Bronchial epithelial cell (primary cell): ENCODE measurements at regions not wholly inside any gene's neighbourhood (a gene's known extent, or its start where the extent isn't known, plus 50 kb on each side); places are given as distances from the start of the nearest gene placed in this dataset.
A peak's percentile ranks its signal among the peaks of the same experiment; 100 is the strongest.

Experiments used
- DNase-seq: peaks from one replicate; pipeline ENCODE4 v3.0.0-alpha.2; 2010; ENCODE audit warnings: low read depth
- FAIRE-seq: peaks from 2 replicates; lab custom pipeline; 2011; peaks lifted over from hg19 to GRCh38; lab: Jason Lieb, UNC
- H3K27me3 ChIP-seq: 2 replicates; pipeline ENCODE4 v1.5.1; 2011; ENCODE audit warnings: low read length; ENCODE audit not compliant: control insufficient read depth, insufficient read depth
- H3K36me3 ChIP-seq: 2 replicates; pipeline ENCODE4 v1.5.1; 2011; ENCODE audit warnings: low read length; ENCODE audit not compliant: control insufficient read depth, insufficient read depth
- H3K4me3 ChIP-seq: 2 replicates; pipeline ENCODE4 v1.5.1; 2011; ENCODE audit warnings: mild to moderate bottlenecking, low read depth, low read length, control low read depth
- TF ChIP-seq, protein P1 (sequence below): IDR thresholded peaks from 2 replicates; pipeline ENCODE4 v1.5.1; 2011; ENCODE audit warnings: mild to moderate bottlenecking, moderate library complexity, low read length, control low read depth, inconsistent platforms; ENCODE audit not compliant: insufficient read depth, severe bottlenecking

DNA sequence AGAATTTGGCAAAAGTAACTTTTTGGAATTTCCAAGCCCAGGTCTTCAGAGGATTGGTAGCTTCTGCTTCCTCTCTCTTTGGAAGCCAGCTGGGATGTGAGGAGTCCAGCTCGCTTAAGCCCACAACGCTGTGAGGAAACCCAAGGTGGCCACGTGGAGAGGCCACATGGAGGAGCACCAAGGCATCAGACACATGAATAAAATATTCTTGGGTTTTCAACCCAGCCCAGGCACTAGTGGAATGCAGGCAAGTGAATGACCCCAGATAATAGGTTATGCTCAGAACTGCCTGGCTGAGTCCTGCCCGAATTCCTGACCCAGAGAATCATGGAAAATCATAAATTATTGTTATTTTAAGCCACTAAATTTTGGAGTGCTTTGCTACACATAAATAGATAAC lies 119.7 kb upstream of the PARP11 start:
- no peak for FAIRE-seq
- Histone ChIP-seq H3K36me3 (no peaks in the 10 kb centered on the region), H3K27me3 (peaks cover 4% of the 10 kb centered on the region), H3K4me3 (no peak overlapping the region)
- TF ChIP-seq, protein P1, sequence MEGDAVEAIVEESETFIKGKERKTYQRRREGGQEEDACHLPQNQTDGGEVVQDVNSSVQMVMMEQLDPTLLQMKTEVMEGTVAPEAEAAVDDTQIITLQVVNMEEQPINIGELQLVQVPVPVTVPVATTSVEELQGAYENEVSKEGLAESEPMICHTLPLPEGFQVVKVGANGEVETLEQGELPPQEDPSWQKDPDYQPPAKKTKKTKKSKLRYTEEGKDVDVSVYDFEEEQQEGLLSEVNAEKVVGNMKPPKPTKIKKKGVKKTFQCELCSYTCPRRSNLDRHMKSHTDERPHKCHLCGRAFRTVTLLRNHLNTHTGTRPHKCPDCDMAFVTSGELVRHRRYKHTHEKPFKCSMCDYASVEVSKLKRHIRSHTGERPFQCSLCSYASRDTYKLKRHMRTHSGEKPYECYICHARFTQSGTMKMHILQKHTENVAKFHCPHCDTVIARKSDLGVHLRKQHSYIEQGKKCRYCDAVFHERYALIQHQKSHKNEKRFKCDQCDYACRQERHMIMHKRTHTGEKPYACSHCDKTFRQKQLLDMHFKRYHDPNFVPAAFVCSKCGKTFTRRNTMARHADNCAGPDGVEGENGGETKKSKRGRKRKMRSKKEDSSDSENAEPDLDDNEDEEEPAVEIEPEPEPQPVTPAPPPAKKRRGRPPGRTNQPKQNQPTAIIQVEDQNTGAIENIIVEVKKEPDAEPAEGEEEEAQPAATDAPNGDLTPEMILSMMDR, result no peak
- DNase-seq, result no peak

DNA sequence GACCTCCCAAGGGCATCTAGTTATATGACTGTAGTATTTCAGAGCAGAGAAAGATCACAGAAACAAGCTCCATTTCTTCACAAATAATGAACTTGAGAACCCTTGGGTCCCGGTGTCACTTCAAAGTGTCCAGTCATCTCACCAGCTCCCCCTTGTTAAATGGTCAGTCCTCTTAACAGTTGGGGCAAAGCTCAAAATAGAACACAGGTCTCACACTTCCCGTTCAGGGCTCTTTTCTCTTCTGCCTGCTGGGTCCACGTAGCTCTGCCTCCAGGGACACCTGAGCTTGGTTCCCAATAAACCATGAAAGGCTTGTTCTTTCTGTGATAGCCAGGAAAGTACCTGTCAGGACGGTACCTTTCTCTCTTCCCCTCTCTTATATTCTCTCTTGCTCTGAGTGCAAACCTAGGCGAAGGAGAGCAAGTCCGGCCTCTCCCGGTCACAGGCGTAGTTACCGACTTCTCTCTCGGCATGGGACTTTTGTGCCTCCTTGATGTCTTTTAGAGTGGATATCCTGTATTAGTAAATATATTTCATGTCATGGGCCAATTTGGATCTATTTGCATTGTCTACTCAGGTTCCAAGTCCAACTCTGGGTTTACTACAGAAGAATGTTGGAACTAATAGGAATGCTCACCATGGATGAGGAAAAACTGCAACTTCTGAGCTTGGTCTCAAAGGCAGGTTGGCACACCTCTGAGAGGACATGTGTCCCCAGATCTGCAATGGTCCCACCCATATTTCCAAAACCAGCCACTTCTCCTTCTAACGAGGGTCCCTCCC lies 118.8 kb upstream of the PARP11 start:
- peaks cover 4% of the 10 kb centered on the region for H3K27me3 ChIP-seq
- DNase-seq, result no peak
- TF ChIP-seq, protein P1, result no peak
- H3K4me3 ChIP-seq, result no peak overlapping the region
- no peak for FAIRE-seq
- H3K36me3 ChIP-seq, result no peaks in the 10 kb centered on the region

DNA sequence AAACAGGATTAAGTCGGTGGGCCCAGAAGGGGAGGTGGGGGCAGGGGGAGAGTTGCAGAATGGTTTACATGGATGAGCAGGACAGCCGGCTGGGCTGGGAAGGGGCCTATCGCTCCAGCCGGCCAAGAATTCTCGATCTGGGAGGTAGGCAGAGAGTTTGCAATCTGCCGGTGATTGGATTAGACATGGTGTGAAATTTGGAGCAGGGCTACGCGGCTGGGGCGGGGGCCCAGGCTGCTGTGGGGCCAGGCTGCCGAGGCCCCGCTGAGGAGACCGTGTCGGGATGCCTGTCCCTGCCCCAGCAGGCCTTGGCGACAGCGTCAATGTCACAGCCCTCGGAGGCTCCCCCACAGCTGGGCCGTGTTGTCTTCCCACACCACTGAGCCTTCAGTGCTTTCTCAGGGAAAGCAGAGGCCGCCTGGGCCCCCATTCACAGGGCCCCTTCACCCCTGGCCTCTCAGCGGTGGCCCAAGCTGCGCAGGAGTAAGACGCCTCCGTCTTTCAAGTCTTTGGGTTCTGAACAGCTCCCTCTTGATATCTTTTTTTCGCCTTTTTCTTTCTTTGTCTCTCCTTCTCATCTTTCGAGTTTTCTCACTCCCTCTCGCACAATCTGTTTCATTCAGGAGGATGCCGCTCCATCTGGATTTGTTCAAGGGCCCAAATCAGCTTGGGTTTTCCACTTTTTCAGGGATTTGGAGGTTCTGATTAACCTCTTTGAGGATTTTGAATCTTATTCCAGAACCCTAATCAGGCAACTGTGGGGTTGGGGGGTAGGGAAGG lies 117.5 kb upstream of the PARP11 start:
- DNase-seq (no peak), FAIRE-seq (no peak)
- TF ChIP-seq, protein P1, result no peak
- peaks cover 4% of the 10 kb centered on the region for H3K27me3 ChIP-seq
- no peak overlapping the region for H3K4me3 ChIP-seq
- H3K36me3 ChIP-seq, result no peaks in the 10 kb centered on the region

DNA sequence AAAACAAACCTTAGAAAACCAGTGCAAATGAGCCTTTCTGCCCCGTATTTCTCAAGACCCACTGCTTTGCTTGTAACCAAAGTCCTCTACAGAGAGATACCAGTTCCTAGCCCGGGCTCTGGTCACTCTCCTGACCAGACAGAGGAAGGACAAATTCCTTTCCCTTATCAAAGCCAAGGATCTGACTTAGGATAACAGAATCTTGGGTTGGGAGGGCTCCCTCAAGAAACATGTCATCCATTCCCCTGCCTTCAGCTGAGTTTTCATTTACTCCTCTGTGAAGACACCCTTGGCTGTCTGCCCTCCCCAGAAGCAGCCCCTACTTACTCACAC lies 116.0 kb upstream of the PARP11 start:
- TF ChIP-seq, protein P1, result no peak
- no peak for FAIRE-seq
- H3K36me3 ChIP-seq, result no peaks in the 10 kb centered on the region
- DNase-seq, result no peak
- H3K4me3 ChIP-seq, result no peak overlapping the region
- peaks cover 4% of the 10 kb centered on the region for H3K27me3 ChIP-seq

DNA sequence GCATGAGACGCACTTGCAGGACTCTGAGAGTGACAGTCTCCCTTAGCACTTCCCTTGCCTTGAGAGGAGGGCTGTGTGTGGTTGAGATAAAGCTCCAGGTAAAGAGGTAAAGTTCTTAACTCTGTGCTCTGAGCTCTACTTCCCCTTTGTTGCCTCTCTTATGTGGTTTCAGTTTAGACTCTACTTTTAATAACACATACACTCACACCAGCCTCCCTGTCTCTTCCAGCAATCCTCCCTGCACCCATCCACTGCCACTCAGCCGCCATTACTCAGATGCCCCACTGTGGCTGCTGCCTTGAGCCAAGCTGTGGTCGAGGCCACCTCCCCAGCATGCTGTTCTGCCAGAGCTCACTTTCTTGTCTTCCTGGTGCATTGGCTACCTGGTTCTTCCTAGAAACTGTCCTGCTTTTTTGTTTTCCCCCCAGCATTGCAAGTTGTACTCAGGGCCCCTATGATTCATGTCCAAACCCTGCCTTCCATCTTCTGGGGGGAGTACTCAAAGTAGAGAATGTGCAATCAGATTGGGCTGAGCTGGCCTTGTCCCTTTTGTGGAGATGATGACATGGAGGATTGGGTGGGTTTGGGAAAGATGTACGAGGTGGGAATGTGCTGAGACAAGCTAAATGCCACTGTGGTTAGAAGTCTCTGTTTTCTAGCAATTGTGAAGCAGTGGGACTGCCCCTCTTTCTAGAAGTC lies 115.5 kb upstream of the PARP11 start:
- TF ChIP-seq, protein P1, result no peak
- DNase-seq, result peak; percentile 15
- FAIRE-seq, result no peak
- Histone ChIP-seq H3K27me3 (peaks cover 4% of the 10 kb centered on the region), H3K36me3 (no peaks in the 10 kb centered on the region), H3K4me3 (no peak overlapping the region)
